HEK293 (cell line): ENCODE measurements at regions not wholly inside any gene's neighbourhood (a gene's known extent, or its start where the extent isn't known, plus 50 kb on each side); places are given as distances from the start of the nearest gene placed in this dataset.

Experiments
- INSM2 ChIP-seq: fragments of 450-650 bp; formaldehyde crosslinking; IDR thresholded peaks from 2 replicates; pipeline ENCODE4 v1.5.1; 2016; ENCODE audit warnings: missing biosample characterization, missing genetic modification characterization
- ZNF202 ChIP-seq: fragments of 450-650 bp; formaldehyde crosslinking; IDR thresholded peaks from 2 replicates; pipeline ENCODE4 v1.5.1; 2016; ENCODE audit warnings: missing biosample characterization, missing genetic modification characterization, borderline replicate concordance
- ZNF501 ChIP-seq: fragments of 450-650 bp; formaldehyde crosslinking; IDR thresholded peaks from 2 replicates; pipeline ENCODE4 v1.5.1; 2016; ENCODE audit warnings: missing biosample characterization, missing genetic modification characterization
- ZNF776 ChIP-seq: fragments of 450-650 bp; formaldehyde crosslinking; IDR thresholded peaks from 2 replicates; pipeline ENCODE4 v1.5.0; 2017; ENCODE audit warnings: missing biosample characterization, missing genetic modification characterization, borderline replicate concordance
- TF ChIP-seq, protein P1 (sequence below): fragments of 450-650 bp; formaldehyde crosslinking; IDR thresholded peaks from 2 replicates; pipeline ENCODE4 v1.5.1; 2016; ENCODE audit warnings: missing biosample characterization, missing genetic modification characterization

DNA sequence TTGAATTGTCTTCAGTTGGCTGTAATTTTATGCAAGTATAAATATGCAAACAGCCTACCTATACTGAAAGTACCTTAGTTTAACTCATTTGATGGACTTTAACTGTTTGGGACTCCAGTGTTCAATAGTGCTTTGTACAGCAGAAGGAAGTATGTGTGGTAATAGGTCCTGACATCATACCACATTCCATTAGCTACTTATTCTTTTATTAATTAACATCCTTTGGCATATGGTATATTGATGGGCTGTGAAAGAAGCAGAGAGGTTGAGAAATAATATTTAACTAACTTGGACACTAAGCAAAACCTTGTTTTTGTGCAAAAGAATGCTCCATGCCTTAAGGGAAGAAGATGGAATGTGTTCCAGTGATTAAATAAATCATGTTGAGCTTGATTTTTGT lies 97.6 kb upstream of the SEMA6A start:
- TF ChIP-seq INSM2 (tag by site-specific recombination), result no peak
- TF ChIP-seq, protein P1, sequence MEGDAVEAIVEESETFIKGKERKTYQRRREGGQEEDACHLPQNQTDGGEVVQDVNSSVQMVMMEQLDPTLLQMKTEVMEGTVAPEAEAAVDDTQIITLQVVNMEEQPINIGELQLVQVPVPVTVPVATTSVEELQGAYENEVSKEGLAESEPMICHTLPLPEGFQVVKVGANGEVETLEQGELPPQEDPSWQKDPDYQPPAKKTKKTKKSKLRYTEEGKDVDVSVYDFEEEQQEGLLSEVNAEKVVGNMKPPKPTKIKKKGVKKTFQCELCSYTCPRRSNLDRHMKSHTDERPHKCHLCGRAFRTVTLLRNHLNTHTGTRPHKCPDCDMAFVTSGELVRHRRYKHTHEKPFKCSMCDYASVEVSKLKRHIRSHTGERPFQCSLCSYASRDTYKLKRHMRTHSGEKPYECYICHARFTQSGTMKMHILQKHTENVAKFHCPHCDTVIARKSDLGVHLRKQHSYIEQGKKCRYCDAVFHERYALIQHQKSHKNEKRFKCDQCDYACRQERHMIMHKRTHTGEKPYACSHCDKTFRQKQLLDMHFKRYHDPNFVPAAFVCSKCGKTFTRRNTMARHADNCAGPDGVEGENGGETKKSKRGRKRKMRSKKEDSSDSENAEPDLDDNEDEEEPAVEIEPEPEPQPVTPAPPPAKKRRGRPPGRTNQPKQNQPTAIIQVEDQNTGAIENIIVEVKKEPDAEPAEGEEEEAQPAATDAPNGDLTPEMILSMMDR, result no peak
- no peak for TF ChIP-seq ZNF202 (tag by site-specific recombination)
- TF ChIP-seq ZNF776 (tag by site-specific recombination), result no peak
- no peak for TF ChIP-seq ZNF501 (tag by site-specific recombination)
